HFFc6 (cell line): ENCODE measurements at regions not wholly inside any gene's neighbourhood (a gene's known extent, or its start where the extent isn't known, plus 50 kb on each side); places are given as distances from the start of the nearest gene placed in this dataset.

Experiments used
- DNase-seq: peaks from one replicate; pipeline ENCODE4 v3.0.0-alpha.2; 2018
- H3K27ac Mint-ChIP-seq: 2 replicates; pipeline ENCODE4 v1.8.0; 2020; ENCODE audit warnings: mild to moderate bottlenecking, mixed read lengths
- H3K27me3 Mint-ChIP-seq: 2 replicates; pipeline ENCODE4 v1.8.0; 2021; ENCODE audit warnings: mild to moderate bottlenecking, moderate library complexity, mixed read lengths; ENCODE audit not compliant: insufficient read depth
- H3K36me3 Mint-ChIP-seq: 2 replicates; pipeline ENCODE4 v1.8.0; 2021; ENCODE audit warnings: low read depth, mixed read lengths
- H3K4me1 Mint-ChIP-seq: 2 replicates; pipeline ENCODE4 v1.8.0; 2020; ENCODE audit warnings: low read depth, mixed read lengths
- H3K4me3 Mint-ChIP-seq: 2 replicates; pipeline ENCODE4 v1.8.0; 2020; ENCODE audit warnings: mild to moderate bottlenecking, moderate library complexity, mixed read lengths
- H3K9me3 Mint-ChIP-seq: 2 replicates; pipeline ENCODE4 v1.8.0; 2020; ENCODE audit warnings: mild to moderate bottlenecking, mixed read lengths
- TF ChIP-seq, protein P1 (sequence below): fragments of 200-600 bp; sonication (generic); IDR thresholded peaks from 2 replicates; pipeline ENCODE4 v1.5.0; 2021; ENCODE audit warnings: antibody characterized with exemption, mild to moderate bottlenecking

DNA sequence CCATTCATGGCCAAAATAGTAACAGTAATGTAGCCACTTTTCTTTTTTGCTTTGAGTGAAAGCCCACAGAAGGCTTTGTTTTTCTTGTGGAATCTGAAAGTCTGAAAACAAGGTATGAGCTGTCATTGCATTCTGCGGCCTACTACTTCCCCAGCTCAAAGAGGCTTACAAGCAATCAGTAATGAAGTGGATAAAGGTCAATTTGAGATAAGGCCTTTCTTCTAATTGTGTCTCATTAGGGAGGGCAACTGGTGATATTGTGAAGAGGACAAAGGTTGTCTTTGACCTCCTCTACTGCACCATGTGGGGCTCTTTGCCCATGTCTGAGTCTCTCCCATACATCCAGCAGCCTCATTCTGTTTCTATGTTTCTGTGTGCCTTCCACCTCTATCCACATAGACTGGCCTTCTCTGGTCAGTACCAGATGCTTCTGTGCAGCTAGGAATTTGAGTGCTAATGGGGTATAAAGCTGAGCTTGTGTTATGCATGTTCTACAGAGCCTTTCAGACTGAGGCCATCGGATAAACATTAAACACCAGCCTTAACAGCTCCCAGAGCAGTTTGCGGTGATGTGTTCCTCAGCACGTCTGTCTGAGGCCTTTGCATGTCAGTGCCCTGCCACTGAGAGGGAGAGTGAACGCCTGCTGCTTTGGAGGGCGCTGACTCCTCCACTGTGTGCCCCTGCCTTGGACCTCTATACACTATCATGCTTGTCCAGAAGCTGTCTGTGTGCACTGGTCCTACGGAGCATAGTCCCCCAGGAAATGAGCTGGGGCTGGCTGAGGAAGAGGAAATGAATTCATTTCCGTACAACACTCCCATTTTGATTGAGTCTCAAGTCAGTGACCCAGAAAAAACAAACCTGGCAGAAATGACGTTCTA, 80.2 kb downstream of the SH2D1A start:
- Mint-ChIP-seq H3K36me3 (no peaks in the 10 kb centered on the region), H3K27me3 (peaks cover 1% of the 10 kb centered on the region), H3K27ac (no peak overlapping the region), H3K4me3 (no peak overlapping the region), H3K9me3 (no peaks in the 10 kb centered on the region), H3K4me1 (no peaks in the 10 kb centered on the region)
- TF ChIP-seq, protein P1, sequence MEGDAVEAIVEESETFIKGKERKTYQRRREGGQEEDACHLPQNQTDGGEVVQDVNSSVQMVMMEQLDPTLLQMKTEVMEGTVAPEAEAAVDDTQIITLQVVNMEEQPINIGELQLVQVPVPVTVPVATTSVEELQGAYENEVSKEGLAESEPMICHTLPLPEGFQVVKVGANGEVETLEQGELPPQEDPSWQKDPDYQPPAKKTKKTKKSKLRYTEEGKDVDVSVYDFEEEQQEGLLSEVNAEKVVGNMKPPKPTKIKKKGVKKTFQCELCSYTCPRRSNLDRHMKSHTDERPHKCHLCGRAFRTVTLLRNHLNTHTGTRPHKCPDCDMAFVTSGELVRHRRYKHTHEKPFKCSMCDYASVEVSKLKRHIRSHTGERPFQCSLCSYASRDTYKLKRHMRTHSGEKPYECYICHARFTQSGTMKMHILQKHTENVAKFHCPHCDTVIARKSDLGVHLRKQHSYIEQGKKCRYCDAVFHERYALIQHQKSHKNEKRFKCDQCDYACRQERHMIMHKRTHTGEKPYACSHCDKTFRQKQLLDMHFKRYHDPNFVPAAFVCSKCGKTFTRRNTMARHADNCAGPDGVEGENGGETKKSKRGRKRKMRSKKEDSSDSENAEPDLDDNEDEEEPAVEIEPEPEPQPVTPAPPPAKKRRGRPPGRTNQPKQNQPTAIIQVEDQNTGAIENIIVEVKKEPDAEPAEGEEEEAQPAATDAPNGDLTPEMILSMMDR: no peak
- DNase-seq: no peak

DNA sequence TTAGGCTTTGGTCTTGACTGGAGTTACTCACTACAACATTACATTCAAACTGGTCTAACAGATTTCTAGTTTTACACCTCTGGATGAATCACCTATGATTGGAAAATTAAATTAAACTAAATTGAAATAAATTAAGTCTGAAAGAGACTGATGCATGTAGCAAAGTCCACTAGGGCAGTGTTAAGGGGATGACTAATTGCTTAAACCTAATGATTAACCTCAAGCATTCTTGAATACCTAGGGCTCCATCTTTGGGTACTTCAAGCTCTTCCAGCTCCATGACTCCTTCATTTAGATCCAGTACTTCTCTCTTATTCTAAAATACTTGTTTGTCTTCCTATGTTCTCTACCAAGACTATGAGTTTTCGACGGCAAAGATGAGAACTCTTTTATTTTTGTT, 86.8 kb downstream of the SH2D1A start:
- H3K27ac Mint-ChIP-seq: no peak overlapping the region
- H3K4me3 Mint-ChIP-seq: no peak overlapping the region
- H3K4me1 Mint-ChIP-seq: no peaks in the 10 kb centered on the region
- no peaks in the 10 kb centered on the region for H3K9me3 Mint-ChIP-seq
- H3K27me3 Mint-ChIP-seq: no peaks in the 10 kb centered on the region; the same call in 1 of the 2 replicates
- TF ChIP-seq, protein P1: no peak
- no peak for DNase-seq
- no peaks in the 10 kb centered on the region for H3K36me3 Mint-ChIP-seq

DNA sequence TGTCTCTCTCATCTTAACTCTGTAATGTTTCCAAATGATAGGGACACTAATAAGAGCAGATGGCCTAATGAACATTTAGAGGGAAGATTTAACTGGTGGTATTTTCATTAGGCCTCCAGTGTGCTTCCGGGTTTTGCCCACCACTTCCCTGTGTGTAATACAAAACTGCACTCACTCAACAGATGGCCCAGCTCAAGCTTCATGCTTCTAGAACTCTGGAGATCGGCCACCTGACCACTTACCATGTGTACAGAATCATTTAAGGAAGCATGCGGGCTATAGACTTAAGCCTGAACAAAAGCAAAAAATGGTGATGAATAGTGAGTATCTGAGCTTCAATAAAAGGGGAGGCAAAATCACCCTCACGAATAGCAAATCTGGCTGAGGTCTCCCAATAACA, 89.3 kb downstream of the SH2D1A start:
- H3K4me1 Mint-ChIP-seq: no peaks in the 10 kb centered on the region
- no peaks in the 10 kb centered on the region for H3K36me3 Mint-ChIP-seq
- TF ChIP-seq, protein P1: no peak
- H3K27me3 Mint-ChIP-seq: no peaks in the 10 kb centered on the region; the same call in 1 of the 2 replicates
- no peak for DNase-seq
- H3K27ac Mint-ChIP-seq: no peak overlapping the region
- no peaks in the 10 kb centered on the region for H3K9me3 Mint-ChIP-seq
- H3K4me3 Mint-ChIP-seq: no peak overlapping the region

DNA sequence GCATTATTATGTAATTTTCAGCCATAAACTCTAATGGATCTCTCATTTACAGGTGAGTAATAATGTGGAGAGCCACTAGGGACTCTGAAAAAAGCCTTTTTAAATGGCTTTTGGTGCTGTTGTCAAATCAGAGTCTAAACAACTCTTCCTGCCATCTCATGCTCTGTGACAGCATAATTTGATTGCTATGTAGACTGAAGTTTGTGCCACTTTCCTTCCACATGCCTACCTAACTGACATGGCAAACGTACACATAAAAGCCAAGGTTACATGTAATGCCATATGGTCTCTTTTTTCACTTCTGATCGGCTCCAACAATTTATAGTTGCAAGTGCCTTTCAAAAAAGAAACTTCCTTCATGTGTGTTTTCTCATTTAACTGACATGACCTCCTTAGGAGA, 94.3 kb downstream of the SH2D1A start:
- H3K27me3 Mint-ChIP-seq: no peaks in the 10 kb centered on the region; the same call in 1 of the 2 replicates
- H3K4me3 Mint-ChIP-seq: no peak overlapping the region
- no peaks in the 10 kb centered on the region for H3K36me3 Mint-ChIP-seq
- H3K9me3 Mint-ChIP-seq: no peaks in the 10 kb centered on the region
- no peak for DNase-seq
- H3K4me1 Mint-ChIP-seq: no peaks in the 10 kb centered on the region
- TF ChIP-seq, protein P1: no peak
- no peak overlapping the region for H3K27ac Mint-ChIP-seq

DNA sequence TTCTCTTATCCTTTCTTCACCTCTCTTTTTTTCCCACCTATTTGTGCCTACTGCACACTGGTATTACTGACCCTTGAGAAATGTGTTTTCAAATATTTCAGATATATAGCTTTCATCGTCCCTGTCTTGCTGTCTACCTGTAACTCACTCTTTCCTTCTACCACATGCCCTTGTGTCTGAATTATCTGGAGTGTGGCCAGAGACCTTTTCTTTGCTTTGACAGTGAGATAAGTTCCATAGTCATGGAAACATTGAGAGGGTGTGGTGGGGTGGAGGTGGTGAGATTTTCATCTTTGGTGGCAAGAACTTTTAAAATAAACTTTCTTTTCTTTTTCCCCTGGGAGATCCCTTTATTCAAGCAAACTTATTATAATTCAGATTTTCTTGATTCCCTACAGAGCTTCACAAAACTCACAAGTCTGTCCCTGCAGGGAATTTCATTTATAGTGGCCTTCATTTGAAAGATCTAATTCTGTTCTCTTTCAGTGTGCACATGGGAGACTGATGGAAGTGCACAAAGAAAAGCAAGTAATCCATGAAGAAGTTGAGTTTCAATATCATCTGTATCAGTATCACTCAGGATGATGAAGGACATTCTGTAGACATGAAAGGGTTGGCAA, 95.7 kb downstream of the SH2D1A start:
- no peak for DNase-seq
- no peaks in the 10 kb centered on the region for H3K27me3 Mint-ChIP-seq
- H3K4me3 Mint-ChIP-seq: no peak overlapping the region
- H3K27ac Mint-ChIP-seq: no peak overlapping the region
- H3K9me3 Mint-ChIP-seq: no peaks in the 10 kb centered on the region
- H3K4me1 Mint-ChIP-seq: no peaks in the 10 kb centered on the region
- H3K36me3 Mint-ChIP-seq: no peaks in the 10 kb centered on the region
- TF ChIP-seq, protein P1: no peak
